OCI-LY3 (cell line): ENCODE measurements at regions not wholly inside any gene's neighbourhood (a gene's known extent, or its start where the extent isn't known, plus 50 kb on each side); places are given as distances from the start of the nearest gene placed in this dataset.

Source experiments
- EZH2phosphoT487 ChIP-seq: fragments of 200-600 bp; shearing (Covaris generic); IDR thresholded peaks from 2 replicates; pipeline ENCODE4 v1.6.1; 2018; ENCODE audit warnings: antibody characterized with exemption, mixed run types, low read depth
- TF ChIP-seq, protein P1 (sequence below): fragments of 200-600, 300-600 bp; sonication (generic); IDR thresholded peaks from 2 replicates; pipeline ENCODE4 v1.5.1; 2014; ENCODE audit warnings: antibody characterized with exemption, low read length, low read depth

DNA sequence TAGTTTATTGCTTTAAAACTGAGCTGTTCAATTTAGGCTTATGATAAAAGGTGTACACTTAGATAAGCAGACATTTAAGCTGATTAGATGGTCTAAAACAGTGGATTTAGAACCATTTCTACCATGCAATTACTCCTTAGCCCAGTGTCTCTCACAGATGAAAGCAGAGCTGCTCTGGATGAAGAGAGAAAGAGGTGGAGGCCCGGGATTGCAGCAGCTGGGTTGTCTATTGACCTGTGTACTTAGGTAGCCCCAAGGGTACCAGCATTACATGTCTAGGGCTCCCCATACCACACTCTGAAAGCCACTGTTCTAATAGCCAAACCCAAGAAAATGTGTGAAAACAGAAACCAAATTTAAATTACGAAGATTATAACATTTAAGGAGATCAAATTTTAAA is 86.0 kb upstream of the GIMD1 start:
- TF ChIP-seq, protein P1, sequence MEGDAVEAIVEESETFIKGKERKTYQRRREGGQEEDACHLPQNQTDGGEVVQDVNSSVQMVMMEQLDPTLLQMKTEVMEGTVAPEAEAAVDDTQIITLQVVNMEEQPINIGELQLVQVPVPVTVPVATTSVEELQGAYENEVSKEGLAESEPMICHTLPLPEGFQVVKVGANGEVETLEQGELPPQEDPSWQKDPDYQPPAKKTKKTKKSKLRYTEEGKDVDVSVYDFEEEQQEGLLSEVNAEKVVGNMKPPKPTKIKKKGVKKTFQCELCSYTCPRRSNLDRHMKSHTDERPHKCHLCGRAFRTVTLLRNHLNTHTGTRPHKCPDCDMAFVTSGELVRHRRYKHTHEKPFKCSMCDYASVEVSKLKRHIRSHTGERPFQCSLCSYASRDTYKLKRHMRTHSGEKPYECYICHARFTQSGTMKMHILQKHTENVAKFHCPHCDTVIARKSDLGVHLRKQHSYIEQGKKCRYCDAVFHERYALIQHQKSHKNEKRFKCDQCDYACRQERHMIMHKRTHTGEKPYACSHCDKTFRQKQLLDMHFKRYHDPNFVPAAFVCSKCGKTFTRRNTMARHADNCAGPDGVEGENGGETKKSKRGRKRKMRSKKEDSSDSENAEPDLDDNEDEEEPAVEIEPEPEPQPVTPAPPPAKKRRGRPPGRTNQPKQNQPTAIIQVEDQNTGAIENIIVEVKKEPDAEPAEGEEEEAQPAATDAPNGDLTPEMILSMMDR: no peak
- no peak for TF ChIP-seq EZH2phosphoT487
